ENCODE measurements at regions not wholly inside any gene's neighbourhood (a gene's known extent, or its start where the extent isn't known, plus 50 kb on each side); places are given as distances from the start of the nearest gene placed in this dataset.

DNA sequence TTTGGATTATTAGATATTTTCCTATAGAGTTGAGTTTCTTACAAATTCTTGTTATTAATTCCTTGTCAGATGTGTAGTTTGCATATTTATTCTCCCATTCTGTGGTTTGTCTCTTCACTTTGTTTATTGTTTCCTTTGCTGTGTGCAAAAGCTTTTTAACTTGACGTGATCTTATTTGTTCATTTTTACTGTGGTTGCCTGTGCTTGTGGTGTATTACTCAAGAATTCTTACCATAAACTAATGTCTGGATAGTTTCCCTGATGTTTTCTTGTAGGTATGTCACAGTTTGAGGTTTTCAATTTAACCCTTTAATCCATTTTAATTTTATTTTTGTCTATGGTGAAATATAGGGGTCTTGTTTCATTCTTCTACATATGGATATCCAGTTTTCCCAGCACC is 72.1 kb upstream of the LHX8 start:
- BruUV-seq (replicated peaks), result no TSS peak

More for the DNA sequence above, 72.1 kb upstream of the LHX8 start:
- intact Hi-C loops (cut with micrococcal nuclease), result no loop called here
- H3K79me2 ChIP-seq (ENCODE audit: insufficient read depth, low read length), result no peaks in the 10 kb centered on the region
- no peaks in the 10 kb centered on the region for H3K27me3 ChIP-seq (ENCODE audit: insufficient read depth, low read length)
- TF ChIP-seq EZH2 (IDR thresholded peaks at IDR 0.05) (no peak), JUND (IDR thresholded peaks at IDR 0.05) (no peak), ATF3 (IDR thresholded peaks at IDR 0.05) (no peak), CEBPB (IDR thresholded peaks at IDR 0.05; ENCODE audit: low read depth) (no peak), TCF7L2 (IDR thresholded peaks at IDR 0.05; ENCODE audit: borderline replicate concordance, extremely low read depth, insufficient read depth, insufficient read length) (no peak), SRF (IDR thresholded peaks at IDR 0.05; ENCODE audit: low read depth) (no peak), SP1 (IDR thresholded peaks at IDR 0.05; ENCODE audit: low read depth) (no peak), EGR1 (IDR thresholded peaks at IDR 0.05; ENCODE audit: low read depth) (no peak), YY1 (IDR thresholded peaks at IDR 0.05; ENCODE audit: extremely low read depth, insufficient replicate concordance, low read depth, low read length) (no peak)
- TF ChIP-seq, protein P1, sequence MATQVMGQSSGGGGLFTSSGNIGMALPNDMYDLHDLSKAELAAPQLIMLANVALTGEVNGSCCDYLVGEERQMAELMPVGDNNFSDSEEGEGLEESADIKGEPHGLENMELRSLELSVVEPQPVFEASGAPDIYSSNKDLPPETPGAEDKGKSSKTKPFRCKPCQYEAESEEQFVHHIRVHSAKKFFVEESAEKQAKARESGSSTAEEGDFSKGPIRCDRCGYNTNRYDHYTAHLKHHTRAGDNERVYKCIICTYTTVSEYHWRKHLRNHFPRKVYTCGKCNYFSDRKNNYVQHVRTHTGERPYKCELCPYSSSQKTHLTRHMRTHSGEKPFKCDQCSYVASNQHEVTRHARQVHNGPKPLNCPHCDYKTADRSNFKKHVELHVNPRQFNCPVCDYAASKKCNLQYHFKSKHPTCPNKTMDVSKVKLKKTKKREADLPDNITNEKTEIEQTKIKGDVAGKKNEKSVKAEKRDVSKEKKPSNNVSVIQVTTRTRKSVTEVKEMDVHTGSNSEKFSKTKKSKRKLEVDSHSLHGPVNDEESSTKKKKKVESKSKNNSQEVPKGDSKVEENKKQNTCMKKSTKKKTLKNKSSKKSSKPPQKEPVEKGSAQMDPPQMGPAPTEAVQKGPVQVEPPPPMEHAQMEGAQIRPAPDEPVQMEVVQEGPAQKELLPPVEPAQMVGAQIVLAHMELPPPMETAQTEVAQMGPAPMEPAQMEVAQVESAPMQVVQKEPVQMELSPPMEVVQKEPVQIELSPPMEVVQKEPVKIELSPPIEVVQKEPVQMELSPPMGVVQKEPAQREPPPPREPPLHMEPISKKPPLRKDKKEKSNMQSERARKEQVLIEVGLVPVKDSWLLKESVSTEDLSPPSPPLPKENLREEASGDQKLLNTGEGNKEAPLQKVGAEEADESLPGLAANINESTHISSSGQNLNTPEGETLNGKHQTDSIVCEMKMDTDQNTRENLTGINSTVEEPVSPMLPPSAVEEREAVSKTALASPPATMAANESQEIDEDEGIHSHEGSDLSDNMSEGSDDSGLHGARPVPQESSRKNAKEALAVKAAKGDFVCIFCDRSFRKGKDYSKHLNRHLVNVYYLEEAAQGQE (IDR thresholded peaks at IDR 0.05; ENCODE audit: low read depth), result no peak
- TF ChIP-seq, protein P2, sequence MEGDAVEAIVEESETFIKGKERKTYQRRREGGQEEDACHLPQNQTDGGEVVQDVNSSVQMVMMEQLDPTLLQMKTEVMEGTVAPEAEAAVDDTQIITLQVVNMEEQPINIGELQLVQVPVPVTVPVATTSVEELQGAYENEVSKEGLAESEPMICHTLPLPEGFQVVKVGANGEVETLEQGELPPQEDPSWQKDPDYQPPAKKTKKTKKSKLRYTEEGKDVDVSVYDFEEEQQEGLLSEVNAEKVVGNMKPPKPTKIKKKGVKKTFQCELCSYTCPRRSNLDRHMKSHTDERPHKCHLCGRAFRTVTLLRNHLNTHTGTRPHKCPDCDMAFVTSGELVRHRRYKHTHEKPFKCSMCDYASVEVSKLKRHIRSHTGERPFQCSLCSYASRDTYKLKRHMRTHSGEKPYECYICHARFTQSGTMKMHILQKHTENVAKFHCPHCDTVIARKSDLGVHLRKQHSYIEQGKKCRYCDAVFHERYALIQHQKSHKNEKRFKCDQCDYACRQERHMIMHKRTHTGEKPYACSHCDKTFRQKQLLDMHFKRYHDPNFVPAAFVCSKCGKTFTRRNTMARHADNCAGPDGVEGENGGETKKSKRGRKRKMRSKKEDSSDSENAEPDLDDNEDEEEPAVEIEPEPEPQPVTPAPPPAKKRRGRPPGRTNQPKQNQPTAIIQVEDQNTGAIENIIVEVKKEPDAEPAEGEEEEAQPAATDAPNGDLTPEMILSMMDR (IDR thresholded peaks at IDR 0.05 in 2 of 3, conservative IDR thresholded peaks at IDR 0.05 in 1 of 3; ENCODE audit: borderline replicate concordance in 1 of 3, insufficient read depth in 1 of 3, low read depth in 2 of 3, low read length in 2 of 3), result no peak
- TF ChIP-seq, protein P3, sequence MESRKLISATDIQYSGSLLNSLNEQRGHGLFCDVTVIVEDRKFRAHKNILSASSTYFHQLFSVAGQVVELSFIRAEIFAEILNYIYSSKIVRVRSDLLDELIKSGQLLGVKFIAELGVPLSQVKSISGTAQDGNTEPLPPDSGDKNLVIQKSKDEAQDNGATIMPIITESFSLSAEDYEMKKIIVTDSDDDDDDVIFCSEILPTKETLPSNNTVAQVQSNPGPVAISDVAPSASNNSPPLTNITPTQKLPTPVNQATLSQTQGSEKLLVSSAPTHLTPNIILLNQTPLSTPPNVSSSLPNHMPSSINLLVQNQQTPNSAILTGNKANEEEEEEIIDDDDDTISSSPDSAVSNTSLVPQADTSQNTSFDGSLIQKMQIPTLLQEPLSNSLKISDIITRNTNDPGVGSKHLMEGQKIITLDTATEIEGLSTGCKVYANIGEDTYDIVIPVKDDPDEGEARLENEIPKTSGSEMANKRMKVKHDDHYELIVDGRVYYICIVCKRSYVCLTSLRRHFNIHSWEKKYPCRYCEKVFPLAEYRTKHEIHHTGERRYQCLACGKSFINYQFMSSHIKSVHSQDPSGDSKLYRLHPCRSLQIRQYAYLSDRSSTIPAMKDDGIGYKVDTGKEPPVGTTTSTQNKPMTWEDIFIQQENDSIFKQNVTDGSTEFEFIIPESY (IDR thresholded peaks at IDR 0.05; ENCODE audit: extremely low read depth, insufficient replicate concordance, low read length), result no peak
- no peak overlapping the region for H3K9ac ChIP-seq (ENCODE audit: low read length)
- no peaks in the 10 kb centered on the region for H3K9me3 ChIP-seq (ENCODE audit: control insufficient read depth in 1 of 2, insufficient read depth in 1 of 2, low read depth in 1 of 2, low read length in 2 of 2)
- H3K9me2 ChIP-seq (ENCODE audit: insufficient read depth), result no peaks in the 10 kb centered on the region
- POLR2A ChIA-PET, result no interaction called here
- H3K4me1 ChIP-seq (ENCODE audit: control insufficient read depth in 1 of 2, insufficient read depth in 2 of 2, low read length in 2 of 2), result no peaks in the 10 kb centered on the region
- DNase-seq (ENCODE audit: low read depth, low spot score) (no peak), ATAC-seq (no peak)
- H3K36me3 ChIP-seq (ENCODE audit: control insufficient read depth in 1 of 2, insufficient read depth in 2 of 2, low read length in 2 of 2), result no peaks in the 10 kb centered on the region
- no peak overlapping the region for H3K4me3 ChIP-seq (replicated peaks in 1 of 2; ENCODE audit: low read depth in 1 of 2, low read length in 2 of 2)
- no peak overlapping the region for H2AFZ ChIP-seq (ENCODE audit: low read depth, low read length, poor library complexity, severe bottlenecking)
- H3K27ac ChIP-seq (ENCODE audit: low read depth, low read length), result no peak overlapping the region
- no peak overlapping the region for H3K4me2 ChIP-seq (ENCODE audit: low read length)
- CTCF ChIA-PET, result no interaction called here
- H4K20me1 ChIP-seq (ENCODE audit: insufficient read depth), result no peaks in the 10 kb centered on the region
- RAD21 ChIA-PET (ENCODE audit: low non-redundant PET in 1 of 2, low total read pairs in 2 of 2, uncharacterized antibody in 2 of 2, unreplicated experiment in 2 of 2), result no interaction called here

Measured in HCT116 (cell line).